IPS-18a (cell line): ENCODE measurements at regions not wholly inside any gene's neighbourhood (a gene's known extent, or its start where the extent isn't known, plus 50 kb on each side); places are given as distances from the start of the nearest gene placed in this dataset.

ENCODE experiments used
- H3K27ac ChIP-seq: one replicate; pipeline ENCODE4 v1.5.1; 2013; ENCODE audit warnings: low read length
- H3K27me3 ChIP-seq: one replicate; pipeline ENCODE4 v1.6.1; 2013; ENCODE audit warnings: mild to moderate bottlenecking, low read length; ENCODE audit not compliant: control insufficient read depth, insufficient read depth
- H3K36me3 ChIP-seq: one replicate; pipeline ENCODE4 v1.6.1; 2013; ENCODE audit warnings: low read depth, low read length; ENCODE audit not compliant: control insufficient read depth
- H3K4me1 ChIP-seq: one replicate; pipeline ENCODE4 v1.6.1; 2013; ENCODE audit warnings: low read depth, low read length; ENCODE audit not compliant: control insufficient read depth
- H3K4me3 ChIP-seq: one replicate; pipeline ENCODE4 v1.5.1; 2013; ENCODE audit warnings: low read length
- H3K9ac ChIP-seq: one replicate; pipeline ENCODE4 v1.6.1; 2013; ENCODE audit warnings: mild to moderate bottlenecking, low read length, moderate library complexity
- H3K9me3 ChIP-seq: one replicate; pipeline ENCODE4 v1.6.1; 2013; ENCODE audit warnings: low read depth, low read length; ENCODE audit not compliant: control insufficient read depth

DNA sequence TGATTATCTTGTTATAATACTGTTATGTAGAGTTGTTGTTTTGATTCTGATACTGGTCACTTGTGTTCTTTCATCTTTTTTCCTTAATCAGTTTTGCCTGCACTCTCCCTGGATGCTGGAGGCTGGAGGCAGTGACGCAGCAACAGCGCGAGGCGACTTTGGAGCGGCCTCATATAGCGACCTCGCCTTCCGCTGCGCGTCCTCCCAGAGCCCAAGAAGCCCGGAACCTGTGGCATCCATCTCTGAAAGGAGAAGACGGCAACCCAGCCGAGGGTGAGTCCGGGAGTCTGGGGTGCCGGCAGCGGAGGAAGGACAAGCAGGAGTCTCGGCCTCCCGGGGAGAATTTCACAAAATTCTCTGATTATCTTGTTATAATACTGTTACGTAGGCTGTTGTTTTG, 161.2 kb downstream of the ZNF33B start:
- Histone ChIP-seq H3K4me1 (no peaks in the 10 kb centered on the region), H3K27ac (no peak overlapping the region), H3K36me3 (no peaks in the 10 kb centered on the region), H3K27me3 (no peaks in the 10 kb centered on the region), H3K4me3 (no peak overlapping the region), H3K9me3 (peaks cover 69% of the 10 kb centered on the region), H3K9ac (no peak overlapping the region)

DNA sequence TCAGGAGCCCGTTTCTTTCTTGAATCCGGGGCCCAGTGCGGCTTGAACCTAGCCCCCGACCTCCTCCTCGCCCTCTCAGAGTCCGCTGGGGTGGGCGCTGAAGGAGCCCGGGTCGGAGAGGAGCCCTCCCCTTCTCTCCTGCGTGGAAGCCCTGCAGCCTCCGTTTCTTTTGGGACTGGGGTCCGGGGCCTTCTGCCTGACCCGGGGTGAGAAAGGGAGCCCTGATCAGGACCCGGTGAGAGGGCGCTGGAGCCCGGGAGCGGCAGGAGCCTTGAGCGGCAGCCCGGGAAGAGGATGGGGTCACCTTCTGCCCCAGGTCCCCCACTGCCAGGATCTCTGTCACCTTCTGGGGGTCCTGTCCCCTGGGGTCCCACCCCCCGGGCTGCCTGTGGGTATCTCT, 162.3 kb downstream of the ZNF33B start:
- Histone ChIP-seq H3K9ac (no peak overlapping the region), H3K9me3 (peaks cover 72% of the 10 kb centered on the region), H3K27me3 (no peaks in the 10 kb centered on the region), H3K27ac (no peak overlapping the region), H3K36me3 (no peaks in the 10 kb centered on the region), H3K4me1 (no peaks in the 10 kb centered on the region), H3K4me3 (no peak overlapping the region)

DNA sequence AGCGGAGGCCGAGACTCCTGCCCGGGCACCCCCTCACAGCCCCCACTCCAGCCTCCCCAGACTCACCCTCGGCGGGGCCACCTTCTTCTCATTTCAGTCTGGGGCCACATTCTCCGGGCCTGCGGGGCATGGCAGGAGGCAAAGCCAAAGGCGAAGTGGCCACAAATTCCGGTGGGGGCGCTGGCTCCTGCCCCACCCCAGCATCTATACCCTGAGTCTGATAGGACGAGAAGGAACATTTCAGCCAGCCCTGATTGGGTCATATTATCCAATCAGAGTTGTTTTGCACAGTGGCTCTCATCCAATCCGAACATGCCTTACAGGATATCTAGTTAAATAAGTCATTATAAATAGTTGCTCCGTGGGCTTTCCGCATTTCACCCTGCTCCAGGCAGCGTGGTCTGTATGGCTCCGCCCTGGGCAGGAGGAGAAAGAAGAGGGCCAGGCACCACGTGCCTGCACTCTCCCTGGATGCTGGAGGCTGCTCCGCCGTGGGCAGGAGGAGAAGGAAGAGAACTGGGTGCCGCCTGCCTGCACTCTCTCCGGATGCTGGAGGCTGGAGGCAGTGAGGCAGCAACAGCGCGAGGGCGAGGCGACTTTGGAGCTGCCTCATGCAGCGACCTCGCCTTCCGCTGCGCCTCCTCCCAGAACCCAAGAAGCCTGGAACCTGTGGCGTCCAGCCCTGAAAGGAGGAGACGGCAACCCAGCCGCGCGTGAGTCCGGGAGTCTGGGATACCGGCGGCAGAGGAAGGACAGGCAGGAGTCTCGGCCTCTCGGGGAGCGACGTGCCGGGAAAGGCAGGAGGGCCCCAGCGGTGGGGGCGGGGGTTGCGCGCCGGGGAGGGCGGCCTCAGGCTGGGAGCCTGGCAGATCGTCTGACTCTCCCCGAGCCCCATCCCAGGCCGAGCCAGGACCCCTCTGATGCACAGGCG, 162.9 kb downstream of the ZNF33B start:
- peaks cover 69% of the 10 kb centered on the region for H3K9me3 ChIP-seq
- no peaks in the 10 kb centered on the region for H3K27me3 ChIP-seq
- H3K4me3 ChIP-seq: no peak overlapping the region
- no peak overlapping the region for H3K9ac ChIP-seq
- H3K36me3 ChIP-seq: no peaks in the 10 kb centered on the region
- no peak overlapping the region for H3K27ac ChIP-seq
- no peaks in the 10 kb centered on the region for H3K4me1 ChIP-seq

DNA sequence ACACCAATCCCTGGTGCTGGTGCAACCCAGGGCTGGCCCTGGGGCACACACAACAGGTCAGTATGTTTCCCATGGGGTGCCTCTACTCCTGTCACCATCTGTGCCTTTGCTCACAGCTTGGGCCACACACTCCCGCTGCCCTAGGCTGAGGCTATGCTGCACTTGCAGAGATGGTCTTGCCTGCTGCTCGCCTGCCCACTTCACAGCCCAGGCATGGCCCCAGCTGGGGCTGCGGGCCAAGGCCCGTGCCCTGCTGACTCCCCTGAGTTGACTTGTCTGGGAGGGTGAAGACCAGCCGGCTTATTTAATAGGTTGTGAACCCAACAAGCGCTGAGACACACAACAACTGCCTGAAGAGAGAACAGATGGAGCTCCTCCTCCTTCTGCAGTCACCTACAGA, 184.1 kb downstream of the ZNF33B start:
- no peaks in the 10 kb centered on the region for H3K36me3 ChIP-seq
- no peaks in the 10 kb centered on the region for H3K27me3 ChIP-seq
- no peaks in the 10 kb centered on the region for H3K4me1 ChIP-seq
- H3K9me3 ChIP-seq: peaks cover 73% of the 10 kb centered on the region
- no peak overlapping the region for H3K9ac ChIP-seq
- no peak overlapping the region for H3K4me3 ChIP-seq
- no peak overlapping the region for H3K27ac ChIP-seq

DNA sequence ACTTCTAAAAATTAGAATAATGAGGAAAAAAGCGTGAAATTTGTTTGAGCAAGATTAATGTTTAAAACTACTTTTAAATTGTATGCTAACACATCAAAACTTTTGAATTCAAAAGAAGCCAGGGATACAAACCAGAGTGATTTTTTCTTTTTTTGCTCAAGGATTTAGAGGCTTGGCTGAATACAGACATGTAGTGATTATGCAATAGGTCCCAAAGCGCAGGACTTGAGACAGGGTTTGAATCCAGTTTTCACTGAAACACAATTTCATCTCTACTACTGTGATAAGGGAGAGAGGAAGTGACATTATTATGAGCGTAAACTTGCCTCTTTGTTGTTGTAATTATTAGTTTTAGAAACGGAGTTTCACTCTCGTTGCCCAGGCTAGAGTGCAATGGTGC, 207.3 kb downstream of the ZNF33B start:
- no peaks in the 10 kb centered on the region for H3K4me1 ChIP-seq
- peaks cover 55% of the 10 kb centered on the region for H3K9me3 ChIP-seq
- H3K27ac ChIP-seq: no peak overlapping the region

DNA sequence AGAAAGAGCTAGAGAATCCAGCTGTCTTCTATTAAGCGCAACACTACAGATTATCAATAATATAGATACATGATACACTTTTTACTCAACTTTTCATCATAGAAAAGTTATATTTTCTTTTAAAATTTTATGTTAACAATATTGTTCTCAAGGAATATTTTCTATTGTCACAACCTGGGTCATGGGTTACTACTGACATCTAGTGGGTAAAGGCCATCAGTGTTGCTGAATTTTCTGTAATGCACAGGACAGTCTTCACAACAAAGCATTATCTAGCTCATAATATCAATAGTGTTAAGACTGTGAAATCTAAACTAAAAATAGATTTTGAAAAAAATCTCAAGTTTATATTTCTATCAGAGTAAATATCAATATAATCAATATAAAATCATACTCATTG, 209.8 kb downstream of the ZNF33B start:
- Histone ChIP-seq H3K27me3 (no peaks in the 10 kb centered on the region), H3K9ac (no peak overlapping the region), H3K27ac (no peak overlapping the region), H3K4me1 (no peaks in the 10 kb centered on the region), H3K36me3 (no peaks in the 10 kb centered on the region), H3K4me3 (no peak overlapping the region), H3K9me3 (peaks cover 60% of the 10 kb centered on the region)

More for the DNA sequence above, 207.3 kb downstream of the ZNF33B start:
- Histone ChIP-seq H3K9ac (no peak overlapping the region), H3K27me3 (no peaks in the 10 kb centered on the region), H3K4me3 (no peak overlapping the region), H3K36me3 (no peaks in the 10 kb centered on the region)

DNA sequence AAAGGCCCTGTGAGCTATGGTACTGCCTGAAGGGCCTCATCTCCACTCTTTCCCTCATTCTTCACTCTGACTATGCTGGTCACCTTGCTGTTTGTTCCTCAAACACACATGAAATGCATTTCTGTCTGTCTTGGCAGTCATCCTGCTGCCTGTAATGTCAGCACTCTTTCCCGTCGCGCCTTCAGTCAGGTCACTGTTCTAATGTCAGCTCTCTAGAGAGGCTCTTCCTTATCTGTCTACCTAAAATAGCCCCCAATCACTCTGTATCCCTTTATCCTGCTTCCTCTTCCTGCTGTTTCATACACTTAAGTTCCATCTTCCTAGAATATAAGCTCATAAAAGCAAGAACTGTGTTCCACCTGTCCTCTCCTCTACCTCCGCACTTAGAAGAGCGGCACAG, 215.5 kb downstream of the ZNF33B start:
- no peak overlapping the region for H3K9ac ChIP-seq
- H3K27ac ChIP-seq: no peak overlapping the region
- H3K9me3 ChIP-seq: peaks cover 62% of the 10 kb centered on the region

DNA sequence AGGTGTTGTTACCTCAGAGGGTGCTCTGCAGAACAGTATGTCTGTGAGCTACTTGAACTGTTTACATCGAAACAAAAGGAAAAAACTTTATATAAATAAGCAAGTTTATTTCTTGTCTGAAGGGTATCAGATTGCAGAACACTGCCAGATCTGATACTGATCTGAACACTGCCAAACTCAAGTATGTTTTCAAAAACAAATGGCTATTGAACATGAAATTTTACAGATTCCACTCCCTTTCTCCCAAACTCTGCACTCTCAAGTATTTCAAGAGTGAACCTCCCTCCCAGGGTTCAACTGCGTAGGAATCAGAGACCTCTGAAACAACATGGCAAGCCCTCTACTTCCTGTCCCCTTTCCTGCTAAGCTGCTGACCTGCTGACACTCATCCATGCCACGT, 216.6 kb downstream of the ZNF33B start:
- Histone ChIP-seq H3K4me1 (no peaks in the 10 kb centered on the region), H3K27ac (no peak overlapping the region), H3K4me3 (no peak overlapping the region), H3K36me3 (no peaks in the 10 kb centered on the region), H3K27me3 (no peaks in the 10 kb centered on the region), H3K9ac (no peak overlapping the region), H3K9me3 (peaks cover 57% of the 10 kb centered on the region)

More for the DNA sequence above, 215.5 kb downstream of the ZNF33B start:
- Histone ChIP-seq H3K27me3 (no peaks in the 10 kb centered on the region), H3K4me3 (no peak overlapping the region), H3K36me3 (no peaks in the 10 kb centered on the region), H3K4me1 (no peaks in the 10 kb centered on the region)

DNA sequence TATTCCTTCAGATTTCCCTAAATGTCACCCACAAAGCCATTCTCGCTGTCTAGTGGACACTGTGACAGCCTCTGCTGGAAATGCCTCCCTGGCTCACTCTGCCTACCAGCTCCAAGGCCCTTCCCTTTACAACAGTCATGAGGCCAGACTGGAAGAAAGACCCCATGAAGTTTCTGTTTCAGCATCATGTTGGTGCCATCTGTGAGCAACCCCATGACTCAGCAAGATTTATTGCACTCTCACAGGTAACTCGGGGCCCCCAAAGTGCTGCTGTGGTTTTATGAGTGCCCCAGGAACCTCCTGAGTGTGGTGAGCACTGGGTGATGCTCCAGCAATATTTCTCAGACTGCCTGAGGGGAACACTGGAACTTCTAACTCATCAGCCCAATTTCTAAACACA, 218.6 kb downstream of the ZNF33B start:
- no peak overlapping the region for H3K9ac ChIP-seq
- no peak overlapping the region for H3K27ac ChIP-seq
- H3K36me3 ChIP-seq: no peaks in the 10 kb centered on the region
- no peak overlapping the region for H3K4me3 ChIP-seq
- peaks cover 60% of the 10 kb centered on the region for H3K9me3 ChIP-seq
- H3K27me3 ChIP-seq: no peaks in the 10 kb centered on the region
- no peaks in the 10 kb centered on the region for H3K4me1 ChIP-seq

DNA sequence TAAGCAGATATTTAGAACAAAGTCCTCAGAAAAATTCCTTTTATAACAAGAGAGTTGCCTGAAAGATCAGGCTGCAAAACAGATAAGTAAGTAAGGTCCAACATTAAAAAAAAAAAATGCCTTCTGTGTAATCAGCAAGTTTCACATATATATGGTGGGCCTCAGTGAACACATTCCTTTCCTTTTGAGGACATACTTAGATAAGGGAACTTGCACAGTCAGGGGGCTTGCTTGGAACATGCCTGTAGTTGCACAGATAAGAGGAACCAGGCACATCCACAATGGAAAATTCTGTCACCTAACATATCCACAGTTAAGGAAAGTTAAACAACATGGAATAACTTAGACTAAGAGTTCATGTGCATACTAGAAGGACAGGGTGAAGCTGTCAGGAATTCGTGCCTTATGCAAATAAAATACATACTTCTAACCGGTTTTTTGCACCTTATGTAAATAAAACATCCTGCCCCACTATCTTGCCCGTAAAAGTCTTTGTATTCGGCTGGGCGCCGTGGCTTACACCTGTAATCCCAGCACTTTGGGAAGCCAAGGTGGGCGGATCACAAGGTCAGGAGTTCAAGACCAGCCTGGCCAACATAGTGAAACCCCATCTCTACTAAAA, 257.3 kb downstream of the ZNF33B start:
- H3K36me3 ChIP-seq: no peaks in the 10 kb centered on the region
- peaks cover 77% of the 10 kb centered on the region for H3K9me3 ChIP-seq
- H3K27me3 ChIP-seq: no peaks in the 10 kb centered on the region
- H3K9ac ChIP-seq: no peak overlapping the region
- H3K4me3 ChIP-seq: no peak overlapping the region
- H3K4me1 ChIP-seq: no peaks in the 10 kb centered on the region
- no peak overlapping the region for H3K27ac ChIP-seq

DNA sequence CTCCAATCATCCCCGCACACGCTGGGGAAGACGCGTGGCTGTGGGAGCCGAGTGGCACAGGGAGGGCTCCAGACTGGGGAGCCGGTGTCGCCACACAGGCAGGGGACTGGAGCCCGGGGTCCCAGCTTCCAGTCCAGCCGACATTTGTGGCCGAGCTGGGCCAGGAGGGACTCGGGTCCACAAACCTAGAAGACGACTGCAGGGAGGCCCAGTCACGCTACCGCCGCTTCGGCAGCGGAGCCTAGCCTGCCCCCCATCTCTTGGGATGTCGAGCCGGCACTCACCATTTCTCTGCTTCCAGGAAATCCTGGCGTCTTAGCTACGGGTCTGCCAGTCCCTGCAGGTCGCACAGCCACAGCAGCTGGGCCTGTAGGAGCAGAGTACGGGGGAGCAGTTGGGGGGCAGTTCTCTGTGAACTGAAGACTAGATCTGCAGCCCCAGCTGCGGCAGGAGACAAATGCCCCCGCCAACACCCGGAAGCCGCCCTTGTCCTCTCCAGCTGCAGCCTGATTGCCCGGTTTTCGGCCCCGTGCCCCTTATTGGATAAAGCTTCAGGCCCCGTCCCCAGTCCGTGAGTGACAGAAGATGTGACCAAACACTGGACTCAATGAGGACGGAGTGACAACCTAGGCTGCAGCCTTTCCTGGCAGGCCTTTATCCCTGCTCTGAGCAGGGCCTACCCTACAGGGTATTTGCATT, 270.7 kb downstream of the ZNF33B start:
- Histone ChIP-seq H3K4me3 (no peak overlapping the region), H3K36me3 (no peaks in the 10 kb centered on the region), H3K9ac (no peak overlapping the region), H3K27ac (no peak overlapping the region), H3K4me1 (no peaks in the 10 kb centered on the region), H3K27me3 (no peaks in the 10 kb centered on the region), H3K9me3 (peaks cover 70% of the 10 kb centered on the region)
